Smooth muscle cell (in vitro differentiated cells): ENCODE measurements at regions not wholly inside any gene's neighbourhood (a gene's known extent, or its start where the extent isn't known, plus 50 kb on each side); places are given as distances from the start of the nearest gene placed in this dataset.

Experiments used
- DNase-seq: peaks from one replicate; lab custom pipeline; 2025; ENCODE audit not compliant: unreplicated experiment; lab: John Stamatoyannopoulos, UW
- H2AFZ ChIP-seq: fragments of 200-600 bp; sonication (generic); 2 replicates; pipeline ENCODE4 v1.6.0; 2016; ENCODE audit warnings: antibody characterized with exemption, low read depth, mild to moderate bottlenecking
- H3F3A ChIP-seq: fragments of 200-600 bp; sonication (generic); 2 replicates; pipeline ENCODE4 v1.6.0; 2017; ENCODE audit warnings: antibody characterized with exemption, low read depth
- H3K27ac ChIP-seq: fragments of 200-600 bp; sonication (generic); 2 replicates; pipeline ENCODE4 v1.5.1; 2016; ENCODE audit warnings: low read depth, mild to moderate bottlenecking
- H3K27me3 ChIP-seq: fragments of 200-600 bp; sonication (generic); 2 replicates; pipeline ENCODE4 v1.6.1; 2016; ENCODE audit warnings: low read depth, mild to moderate bottlenecking
- H3K36me3 ChIP-seq: fragments of 200-600 bp; sonication (generic); 2 replicates; pipeline ENCODE4 v1.5.1; 2016; ENCODE audit warnings: low read depth
- H3K4me1 ChIP-seq: fragments of 200-600 bp; sonication (generic); 2 replicates; pipeline ENCODE4 v1.5.1; 2016; ENCODE audit warnings: low read depth
- H3K4me2 ChIP-seq: fragments of 200-600 bp; sonication (generic); 2 replicates; pipeline ENCODE4 v1.6.0; 2016; ENCODE audit warnings: mild to moderate bottlenecking
- H3K4me3 ChIP-seq: fragments of 200-600 bp; sonication (generic); 2 replicates; pipeline ENCODE4 v1.5.1; 2016; ENCODE audit warnings: mild to moderate bottlenecking
- H3K79me2 ChIP-seq: fragments of 200-600 bp; sonication (generic); 2 replicates; pipeline ENCODE4 v1.6.0; 2016; ENCODE audit warnings: low read depth, mild to moderate bottlenecking
- H3K9ac ChIP-seq: fragments of 200-600 bp; sonication (generic); 2 replicates; pipeline ENCODE4 v1.6.0; 2016; ENCODE audit warnings: low read depth
- H3K9me3 ChIP-seq: fragments of 200-600 bp; sonication (generic); replicated peaks from 2 replicates; pipeline ENCODE4 v1.5.1; 2016; ENCODE audit warnings: low read depth
- H4K20me1 ChIP-seq: fragments of 200-600 bp; sonication (generic); 2 replicates; pipeline ENCODE4 v1.6.0; 2016; ENCODE audit warnings: low read depth
- CTCF ChIP-seq: fragments of 200-600 bp; sonication (generic); IDR thresholded peaks from 2 replicates; pipeline ENCODE4 v1.5.1; 2017; ENCODE audit warnings: borderline replicate concordance, mild to moderate bottlenecking, antibody characterized with exemption; ENCODE audit not compliant: insufficient read depth, poor library complexity, severe bottlenecking
- WGBS: methylation state at CpG from one replicate; pipeline ENCODE4 v1.1.7; 2016; ENCODE audit warnings: low lambda C conversion rate; 5-methylcytosine and 5-hydroxymethylcytosine counted together

GRCh38 chr16:19938536-19938935 is 53.9 kb upstream of the GPRC5B start:
- no peaks in the 10 kb centered on the region for H4K20me1 ChIP-seq
- no peak for TF ChIP-seq CTCF
- no peaks in the 10 kb centered on the region for H3K79me2 ChIP-seq
- H2AFZ ChIP-seq, result no peak overlapping the region
- H3K9me3 ChIP-seq, result no peaks in the 10 kb centered on the region
- no peaks in the 10 kb centered on the region for H3K4me1 ChIP-seq
- no peaks in the 10 kb centered on the region for H3K27me3 ChIP-seq
- H3K4me3 ChIP-seq, result no peak overlapping the region
- no peak overlapping the region for H3K27ac ChIP-seq
- no peaks in the 10 kb centered on the region for H3F3A ChIP-seq
- WGBS, result no CpG with 5 or more reads among the region's 3 CpGs
- no peak overlapping the region for H3K4me2 ChIP-seq
- DNase-seq, result no peak
- H3K36me3 ChIP-seq, result no peaks in the 10 kb centered on the region
- H3K9ac ChIP-seq, result no peak overlapping the region

GRCh38 chr16:19936441-19936840 is 51.8 kb upstream of the GPRC5B start:
- Histone ChIP-seq H3K27ac (no peak overlapping the region), H3K4me3 (no peak overlapping the region), H2AFZ (no peak overlapping the region), H3K9me3 (no peaks in the 10 kb centered on the region), H3K79me2 (no peaks in the 10 kb centered on the region), H3K4me2 (no peak overlapping the region), H3K4me1 (no peaks in the 10 kb centered on the region), H3K27me3 (no peaks in the 10 kb centered on the region), H3K9ac (no peak overlapping the region), H3K36me3 (no peaks in the 10 kb centered on the region), H3F3A (no peaks in the 10 kb centered on the region), H4K20me1 (no peaks in the 10 kb centered on the region)
- WGBS, result no CpG with 5 or more reads among the region's 3 CpGs
- no peak for TF ChIP-seq CTCF
- DNase-seq, result no peak

GRCh38 chr16:19935694-19936093 is 51.0 kb upstream of the GPRC5B start:
- no peaks in the 10 kb centered on the region for H3K27me3 ChIP-seq
- TF ChIP-seq CTCF, result no peak

More at GRCh38 chr16:19935694-19936093, 51.0 kb upstream of the GPRC5B start:
- no peak overlapping the region for H3K4me2 ChIP-seq
- WGBS, result no CpG with 5 or more reads among the region's 2 CpGs
- H3F3A ChIP-seq, result no peaks in the 10 kb centered on the region
- H2AFZ ChIP-seq, result no peak overlapping the region
- no peak for DNase-seq
- H3K36me3 ChIP-seq, result no peaks in the 10 kb centered on the region
- no peaks in the 10 kb centered on the region for H3K9me3 ChIP-seq
- H3K9ac ChIP-seq, result no peak overlapping the region
- no peaks in the 10 kb centered on the region for H3K4me1 ChIP-seq
- no peaks in the 10 kb centered on the region for H3K79me2 ChIP-seq
- H3K4me3 ChIP-seq, result no peak overlapping the region
- H3K27ac ChIP-seq, result no peak overlapping the region
- no peaks in the 10 kb centered on the region for H4K20me1 ChIP-seq
